ENCODE measurements at regions not wholly inside any gene's neighbourhood (a gene's known extent, or its start where the extent isn't known, plus 50 kb on each side); places are given as distances from the start of the nearest gene placed in this dataset.

DNA sequence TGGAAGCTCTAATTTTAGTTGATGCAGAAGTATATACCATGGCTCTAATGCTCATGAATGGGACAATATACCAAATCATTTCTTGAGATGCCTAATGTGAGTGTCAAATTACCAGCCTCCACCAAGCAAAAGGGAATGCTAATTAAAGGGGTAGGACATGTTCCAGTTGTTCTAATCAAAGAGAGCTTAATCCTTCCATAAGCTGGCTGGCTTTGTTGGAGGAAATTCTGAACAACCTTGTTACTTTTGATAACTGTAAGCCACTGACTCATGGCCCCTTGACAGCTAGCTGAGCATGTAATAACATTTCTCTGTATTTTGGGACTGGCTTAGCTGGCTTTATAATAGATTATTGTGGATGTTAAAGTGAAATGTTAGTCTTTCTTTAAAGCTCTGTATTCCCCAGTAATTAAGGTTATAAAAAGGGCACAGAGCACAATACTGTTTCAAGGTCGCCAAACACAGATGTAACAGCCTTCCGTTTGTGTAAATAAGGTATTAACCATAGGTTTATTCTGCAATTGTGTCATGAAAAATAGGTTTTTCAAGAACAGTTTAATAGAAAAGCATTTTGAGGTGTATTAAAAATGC lies 1194.0 kb downstream of the PCDH9 start:
- H3K27ac ChIP-seq: no peak overlapping the region
- TF ChIP-seq, protein P1, sequence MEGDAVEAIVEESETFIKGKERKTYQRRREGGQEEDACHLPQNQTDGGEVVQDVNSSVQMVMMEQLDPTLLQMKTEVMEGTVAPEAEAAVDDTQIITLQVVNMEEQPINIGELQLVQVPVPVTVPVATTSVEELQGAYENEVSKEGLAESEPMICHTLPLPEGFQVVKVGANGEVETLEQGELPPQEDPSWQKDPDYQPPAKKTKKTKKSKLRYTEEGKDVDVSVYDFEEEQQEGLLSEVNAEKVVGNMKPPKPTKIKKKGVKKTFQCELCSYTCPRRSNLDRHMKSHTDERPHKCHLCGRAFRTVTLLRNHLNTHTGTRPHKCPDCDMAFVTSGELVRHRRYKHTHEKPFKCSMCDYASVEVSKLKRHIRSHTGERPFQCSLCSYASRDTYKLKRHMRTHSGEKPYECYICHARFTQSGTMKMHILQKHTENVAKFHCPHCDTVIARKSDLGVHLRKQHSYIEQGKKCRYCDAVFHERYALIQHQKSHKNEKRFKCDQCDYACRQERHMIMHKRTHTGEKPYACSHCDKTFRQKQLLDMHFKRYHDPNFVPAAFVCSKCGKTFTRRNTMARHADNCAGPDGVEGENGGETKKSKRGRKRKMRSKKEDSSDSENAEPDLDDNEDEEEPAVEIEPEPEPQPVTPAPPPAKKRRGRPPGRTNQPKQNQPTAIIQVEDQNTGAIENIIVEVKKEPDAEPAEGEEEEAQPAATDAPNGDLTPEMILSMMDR (conservative IDR thresholded peaks at IDR 0.05): no peak

DNA sequence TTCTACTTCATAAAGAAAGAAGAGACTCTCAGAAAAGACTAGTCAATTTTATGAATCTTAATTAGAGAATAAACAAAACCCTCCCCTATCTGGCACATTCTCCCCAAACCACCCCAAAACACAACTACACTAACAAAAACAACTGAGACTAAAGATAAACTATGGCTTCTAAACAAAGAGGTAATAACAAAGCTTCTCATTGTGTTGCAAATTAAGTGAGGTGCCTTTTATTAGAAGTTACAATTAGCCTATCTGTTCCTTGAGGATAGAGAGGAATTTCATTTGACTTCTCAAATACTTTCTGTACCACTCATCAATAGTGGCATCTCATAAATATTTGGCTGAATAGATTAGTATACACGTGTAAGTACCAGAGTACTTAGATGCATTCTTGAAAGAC lies 1196.2 kb downstream of the PCDH9 start:
- TF ChIP-seq, protein P1 (conservative IDR thresholded peaks at IDR 0.05): no peak
- no peak overlapping the region for H3K27ac ChIP-seq

DNA sequence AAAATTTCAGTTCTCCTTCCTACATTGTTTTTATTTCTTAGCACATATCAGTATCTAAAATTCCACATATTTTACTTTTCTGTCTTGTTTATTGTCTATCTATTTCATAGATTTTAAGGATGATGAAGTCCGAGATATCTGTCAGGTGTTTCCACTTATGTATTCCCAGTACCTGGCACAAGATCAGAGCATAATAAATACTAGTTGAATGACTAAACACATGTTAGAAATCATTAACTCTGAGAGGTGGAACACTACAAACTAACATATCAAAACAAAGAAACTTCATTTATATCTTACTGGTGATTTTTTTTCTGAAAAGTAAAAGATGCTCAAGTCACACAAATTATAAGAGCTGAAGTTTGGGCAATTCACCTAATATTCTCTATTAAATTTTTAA lies 1208.3 kb downstream of the PCDH9 start:
- H3K27ac ChIP-seq: no peak overlapping the region
- TF ChIP-seq, protein P1 (conservative IDR thresholded peaks at IDR 0.05): no peak

DNA sequence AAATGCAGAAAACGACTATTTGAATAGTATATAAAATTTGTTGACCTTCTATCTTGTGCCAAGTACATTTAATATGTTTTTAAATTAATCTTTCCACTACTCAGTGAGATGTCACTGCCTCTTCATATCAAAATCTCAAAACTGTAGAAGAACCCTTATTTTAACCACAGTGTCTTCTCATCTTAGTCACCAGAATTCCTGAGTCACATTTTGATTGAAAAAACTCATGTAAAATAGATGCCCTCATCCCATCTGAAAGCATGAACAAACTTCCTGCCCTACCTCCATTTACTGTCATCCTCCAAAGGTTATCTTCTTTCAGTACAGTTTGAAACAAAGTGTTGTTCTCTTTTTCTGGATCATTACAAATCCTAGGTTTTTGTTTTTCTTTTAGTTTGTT lies 1215.4 kb downstream of the PCDH9 start:
- TF ChIP-seq, protein P1 (conservative IDR thresholded peaks at IDR 0.05): no peak
- no peak overlapping the region for H3K27ac ChIP-seq

DNA sequence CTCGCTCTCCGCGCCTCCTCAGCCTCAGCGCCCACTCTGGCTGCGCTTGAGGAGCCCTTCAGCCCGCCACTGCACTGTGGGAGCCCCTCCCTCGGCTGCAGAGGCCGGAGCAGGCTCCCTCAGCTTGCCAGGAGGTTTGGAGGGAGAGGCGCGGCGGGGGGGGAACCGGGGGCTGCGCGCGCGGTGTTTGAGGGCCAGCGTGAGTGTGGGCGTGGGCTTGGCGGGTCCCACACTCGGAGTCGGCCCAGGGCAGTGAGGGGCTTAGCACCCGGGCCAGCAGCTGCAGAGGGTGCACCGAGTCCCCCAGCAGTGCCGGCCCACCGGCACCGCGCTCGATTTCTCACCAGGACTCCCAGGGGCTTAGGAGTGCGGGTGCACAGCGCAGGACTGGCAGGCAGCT lies 1220.9 kb downstream of the PCDH9 start:
- no peak overlapping the region for H3K27ac ChIP-seq
- TF ChIP-seq, protein P1 (conservative IDR thresholded peaks at IDR 0.05): no peak

DNA sequence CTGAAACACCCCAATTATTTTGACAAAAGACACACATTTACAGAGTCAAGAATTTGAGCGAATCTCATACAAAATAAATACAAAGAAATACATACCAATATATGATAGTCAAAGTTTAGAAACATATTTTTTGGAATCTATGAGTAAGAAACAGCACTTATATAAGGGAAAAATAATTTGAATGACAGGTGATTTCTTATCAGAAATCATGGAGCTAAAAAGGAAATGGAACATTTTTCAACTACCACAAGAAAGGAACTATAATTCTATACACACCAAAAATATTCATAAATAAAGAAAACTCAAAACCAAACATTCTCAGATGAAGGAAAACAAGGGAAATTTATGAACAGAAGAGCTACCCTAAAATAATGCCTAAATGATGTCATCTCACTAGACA lies 1226.6 kb downstream of the PCDH9 start:
- no peak overlapping the region for H3K27ac ChIP-seq
- TF ChIP-seq, protein P1 (conservative IDR thresholded peaks at IDR 0.05): no peak

DNA sequence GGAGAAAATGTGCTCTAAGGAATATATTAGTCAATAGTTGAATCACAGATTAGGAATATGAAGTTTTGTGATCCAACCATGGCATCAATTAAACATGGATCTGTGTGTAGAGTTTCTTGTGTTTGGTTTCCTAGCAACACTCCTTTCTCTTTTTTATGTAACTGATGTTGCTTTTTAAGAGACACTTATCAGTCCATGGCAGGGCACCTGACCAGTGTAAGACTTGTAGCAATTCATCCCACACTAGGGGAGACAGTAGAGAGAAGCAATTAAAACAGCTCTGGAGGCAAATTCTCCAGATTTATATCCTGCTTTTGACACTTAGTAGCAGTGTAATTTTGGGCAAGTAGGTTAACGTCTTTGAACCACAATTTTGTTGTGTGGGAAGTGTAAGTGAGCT lies 1229.0 kb downstream of the PCDH9 start:
- TF ChIP-seq, protein P1 (conservative IDR thresholded peaks at IDR 0.05): no peak
- no peak overlapping the region for H3K27ac ChIP-seq
